WTC11 (cell line): ENCODE measurements at regions not wholly inside any gene's neighbourhood (a gene's known extent, or its start where the extent isn't known, plus 50 kb on each side); places are given as distances from the start of the nearest gene placed in this dataset.

Experiments
- ATAC-seq: fragments of 200-7000 bp; cut with Tn5 transposase; 2 replicates; pipeline ENCODE4 v1.10.0; 2021; ENCODE audit warnings: mild to moderate bottlenecking, moderate library complexity
- CTCF ChIA-PET: fragments of 300-600 bp; sonication (Branson Sonifier 250); formaldehyde crosslinking; loops from one replicate; lab custom pipeline; 2021; ENCODE audit warnings: antibody characterized with exemption; lab: Charles Lee
- POLR2A ChIA-PET: fragments of 350-600 bp; sonication (Branson Sonifier 250); formaldehyde crosslinking; loops from one replicate; lab custom pipeline; 2021; ENCODE audit warnings: antibody characterized with exemption; lab: Charles Lee
- DNase-seq: peaks from one replicate; pipeline ENCODE4 v3.0.0; 2021; ENCODE audit warnings: low spot score
- H3K27ac Mint-ChIP-seq: 2 replicates; pipeline ENCODE4 v1.8.0; 2021; ENCODE audit warnings: mixed read lengths
- H3K27me3 Mint-ChIP-seq: 2 replicates; pipeline ENCODE4 v1.8.0; 2021; ENCODE audit warnings: low read depth, mild to moderate bottlenecking, moderate library complexity, mixed read lengths
- H3K36me3 Mint-ChIP-seq: 2 replicates; pipeline ENCODE4 v1.8.0; 2021; ENCODE audit warnings: mixed read lengths
- H3K4me1 Mint-ChIP-seq: 2 replicates; pipeline ENCODE4 v1.8.0; 2022; ENCODE audit warnings: mixed read lengths
- H3K4me3 Mint-ChIP-seq: 2 replicates; pipeline ENCODE4 v1.8.0; 2021; ENCODE audit warnings: mild to moderate bottlenecking, moderate library complexity, mixed read lengths
- H3K9me3 Mint-ChIP-seq: 2 replicates; pipeline ENCODE4 v1.8.0; 2021; ENCODE audit warnings: mixed read lengths
- CREB1 ChIP-seq: sonication (generic); formaldehyde crosslinking; IDR thresholded peaks from 2 replicates; pipeline ENCODE4 v1.8.0; 2023; ENCODE audit warnings: mild to moderate bottlenecking, missing genetic modification reagents
- CREM ChIP-seq: sonication (generic); formaldehyde crosslinking; IDR thresholded peaks from 2 replicates; pipeline ENCODE4 v1.8.1; 2022; ENCODE audit warnings: mild to moderate bottlenecking, missing genetic modification reagents, moderate library complexity
- ELF4 ChIP-seq: sonication (generic); formaldehyde crosslinking; IDR thresholded peaks from 2 replicates; pipeline ENCODE4 v1.8.1; 2022; ENCODE audit warnings: low read depth, mild to moderate bottlenecking, moderate library complexity, missing genetic modification reagents
- FOXP1 ChIP-seq: sonication (generic); formaldehyde crosslinking; IDR thresholded peaks from 2 replicates; pipeline ENCODE4 v1.8.0; 2022; ENCODE audit warnings: missing genetic modification reagents, mild to moderate bottlenecking, moderate library complexity, borderline replicate concordance
- GABPB1 ChIP-seq: sonication (generic); formaldehyde crosslinking; IDR thresholded peaks from 2 replicates; pipeline ENCODE4 v1.8.1; 2023; ENCODE audit warnings: mild to moderate bottlenecking, missing genetic modification reagents
- HMGA2 ChIP-seq: fragments of 250-450 bp; sonication (Bioruptor Pico); IDR thresholded peaks from 2 replicates; pipeline ENCODE4 v1.4.0; 2021; ENCODE audit warnings: mild to moderate bottlenecking, moderate library complexity
- JAZF1 ChIP-seq: fragments of 250-450 bp; sonication (Bioruptor Pico); IDR thresholded peaks from 2 replicates; pipeline ENCODE4 v1.9.0; 2021; ENCODE audit warnings: moderate library complexity, mild to moderate bottlenecking, inconsistent platforms
- MYBL2 ChIP-seq: sonication (generic); formaldehyde crosslinking; IDR thresholded peaks from 2 replicates; pipeline ENCODE4 v1.8.1; 2023; ENCODE audit warnings: mild to moderate bottlenecking, moderate library complexity, missing genetic modification reagents
- NFE2L1 ChIP-seq: sonication (generic); formaldehyde crosslinking; IDR thresholded peaks from 2 replicates; pipeline ENCODE4 v1.8.1; 2023; ENCODE audit warnings: missing genetic modification reagents
- NR3C1 ChIP-seq: sonication (generic); formaldehyde crosslinking; conservative IDR thresholded peaks from 2 replicates; pipeline ENCODE4 v1.8.1; 2023; ENCODE audit warnings: low read depth, mild to moderate bottlenecking, missing genetic modification reagents
- OVOL2 ChIP-seq: fragments of 250-450 bp; sonication (Bioruptor Pico); IDR thresholded peaks from 2 replicates; pipeline ENCODE4 v1.9.0; 2021; ENCODE audit warnings: mild to moderate bottlenecking, borderline replicate concordance
- SMAD4 ChIP-seq: sonication (generic); formaldehyde crosslinking; IDR thresholded peaks from 2 replicates; pipeline ENCODE4 v1.8.0; 2022; ENCODE audit warnings: mild to moderate bottlenecking, missing genetic modification reagents
- TCF7 ChIP-seq: sonication (generic); formaldehyde crosslinking; IDR thresholded peaks from 2 replicates; pipeline ENCODE4 v1.8.0; 2022; ENCODE audit warnings: mild to moderate bottlenecking, low read depth, missing genetic modification reagents, moderate library complexity
- TEAD4 ChIP-seq: sonication (generic); formaldehyde crosslinking; IDR thresholded peaks from 2 replicates; pipeline ENCODE4 v1.8.0; 2022; ENCODE audit warnings: mild to moderate bottlenecking, missing genetic modification reagents
- ZNF317 ChIP-seq: sonication (generic); formaldehyde crosslinking; IDR thresholded peaks from 2 replicates; pipeline ENCODE4 v1.8.1; 2023; ENCODE audit warnings: low read depth, mild to moderate bottlenecking, moderate library complexity, missing genetic modification reagents, borderline replicate concordance
- TF ChIP-seq, protein P1 (sequence below): sonication (generic); formaldehyde crosslinking; IDR thresholded peaks from 2 replicates; pipeline ENCODE4 v1.8.1; 2022; ENCODE audit warnings: missing genetic modification reagents, borderline replicate concordance
- TF ChIP-seq, protein P2 (sequence below): sonication (generic); formaldehyde crosslinking; IDR thresholded peaks from 2 replicates; pipeline ENCODE4 v1.8.0; 2023; ENCODE audit warnings: mild to moderate bottlenecking, missing genetic modification reagents
- TF ChIP-seq, protein P3 (sequence below): sonication (generic); formaldehyde crosslinking; IDR thresholded peaks from 2 replicates; pipeline ENCODE4 v1.8.0; 2023; ENCODE audit warnings: missing genetic modification reagents
- TF ChIP-seq, protein P4 (sequence below): fragments of 200-600 bp; IDR thresholded peaks from 2 replicates; pipeline ENCODE4 v1.8.0; 2022; ENCODE audit warnings: antibody characterized with exemption
- TF ChIP-seq, protein P5 (sequence below): fragments of 250-450 bp; sonication (Bioruptor Pico); IDR thresholded peaks from 2 replicates; pipeline ENCODE4 v1.9.0; 2021; ENCODE audit warnings: moderate library complexity, mild to moderate bottlenecking, inconsistent platforms, borderline replicate concordance
- TF ChIP-seq, protein P6 (sequence below): sonication (generic); formaldehyde crosslinking; IDR thresholded peaks from 2 replicates; pipeline ENCODE4 v1.8.1; 2022; ENCODE audit warnings: mild to moderate bottlenecking, missing genetic modification reagents, moderate library complexity, borderline replicate concordance
- TF ChIP-seq, protein P7 (sequence below): sonication (generic); formaldehyde crosslinking; conservative IDR thresholded peaks from 2 replicates; pipeline ENCODE4 v1.8.1; 2023; ENCODE audit warnings: mild to moderate bottlenecking, low read depth, missing genetic modification reagents, moderate library complexity

DNA sequence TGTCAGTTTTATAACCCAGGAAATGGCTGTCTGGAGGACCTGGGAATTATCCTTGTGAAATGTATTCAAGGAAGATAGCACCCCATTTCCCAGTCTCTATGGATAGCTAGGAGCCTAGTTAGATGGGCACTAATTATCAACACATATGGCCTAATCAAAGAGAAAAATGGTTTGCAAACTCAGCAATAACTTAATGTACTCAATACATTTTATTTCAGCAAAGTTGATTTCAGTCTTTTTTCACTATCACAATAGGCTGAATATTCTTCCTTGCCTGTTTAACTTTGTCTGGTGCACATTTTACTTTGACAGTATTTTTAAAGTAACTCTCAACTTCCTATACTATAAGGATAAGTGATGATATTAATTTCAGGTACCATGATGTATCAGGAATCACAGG is 756.3 kb downstream of the CCDC85A start:
- Mint-ChIP-seq H3K4me3 (no peak overlapping the region), H3K27ac (no peak overlapping the region), H3K27me3 (no peaks in the 10 kb centered on the region; the same call in 1 of the 2 replicates), H3K9me3 (no peaks in the 10 kb centered on the region), H3K4me1 (peaks cover 17% of the 10 kb centered on the region), H3K36me3 (no peaks in the 10 kb centered on the region)
- ChIA-PET POLR2A (no interaction called here), CTCF (no interaction called here)
- DNase-seq (no peak), ATAC-seq (no peak)
- TF ChIP-seq FOXP1 (no peak), TEAD4 (no peak), TCF7 (CRISPR knock-in tag) (no peak), NR3C1 (CRISPR knock-in tag) (no peak), ZNF317 (CRISPR knock-in tag) (no peak)
- TF ChIP-seq, protein P1, sequence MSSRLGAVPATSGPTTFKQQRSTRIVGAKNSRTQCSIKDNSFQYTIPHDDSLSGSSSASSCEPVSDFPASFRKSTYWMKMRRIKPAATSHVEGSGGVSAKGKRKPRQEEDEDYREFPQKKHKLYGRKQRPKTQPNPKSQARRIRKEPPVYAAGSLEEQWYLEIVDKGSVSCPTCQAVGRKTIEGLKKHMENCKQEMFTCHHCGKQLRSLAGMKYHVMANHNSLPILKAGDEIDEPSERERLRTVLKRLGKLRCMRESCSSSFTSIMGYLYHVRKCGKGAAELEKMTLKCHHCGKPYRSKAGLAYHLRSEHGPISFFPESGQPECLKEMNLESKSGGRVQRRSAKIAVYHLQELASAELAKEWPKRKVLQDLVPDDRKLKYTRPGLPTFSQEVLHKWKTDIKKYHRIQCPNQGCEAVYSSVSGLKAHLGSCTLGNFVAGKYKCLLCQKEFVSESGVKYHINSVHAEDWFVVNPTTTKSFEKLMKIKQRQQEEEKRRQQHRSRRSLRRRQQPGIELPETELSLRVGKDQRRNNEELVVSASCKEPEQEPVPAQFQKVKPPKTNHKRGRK (CRISPR knock-in tag) = no peak
- TF ChIP-seq, protein P2, sequence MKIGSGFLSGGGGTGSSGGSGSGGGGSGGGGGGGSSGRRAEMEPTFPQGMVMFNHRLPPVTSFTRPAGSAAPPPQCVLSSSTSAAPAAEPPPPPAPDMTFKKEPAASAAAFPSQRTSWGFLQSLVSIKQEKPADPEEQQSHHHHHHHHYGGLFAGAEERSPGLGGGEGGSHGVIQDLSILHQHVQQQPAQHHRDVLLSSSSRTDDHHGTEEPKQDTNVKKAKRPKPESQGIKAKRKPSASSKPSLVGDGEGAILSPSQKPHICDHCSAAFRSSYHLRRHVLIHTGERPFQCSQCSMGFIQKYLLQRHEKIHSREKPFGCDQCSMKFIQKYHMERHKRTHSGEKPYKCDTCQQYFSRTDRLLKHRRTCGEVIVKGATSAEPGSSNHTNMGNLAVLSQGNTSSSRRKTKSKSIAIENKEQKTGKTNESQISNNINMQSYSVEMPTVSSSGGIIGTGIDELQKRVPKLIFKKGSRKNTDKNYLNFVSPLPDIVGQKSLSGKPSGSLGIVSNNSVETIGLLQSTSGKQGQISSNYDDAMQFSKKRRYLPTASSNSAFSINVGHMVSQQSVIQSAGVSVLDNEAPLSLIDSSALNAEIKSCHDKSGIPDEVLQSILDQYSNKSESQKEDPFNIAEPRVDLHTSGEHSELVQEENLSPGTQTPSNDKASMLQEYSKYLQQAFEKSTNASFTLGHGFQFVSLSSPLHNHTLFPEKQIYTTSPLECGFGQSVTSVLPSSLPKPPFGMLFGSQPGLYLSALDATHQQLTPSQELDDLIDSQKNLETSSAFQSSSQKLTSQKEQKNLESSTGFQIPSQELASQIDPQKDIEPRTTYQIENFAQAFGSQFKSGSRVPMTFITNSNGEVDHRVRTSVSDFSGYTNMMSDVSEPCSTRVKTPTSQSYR (CRISPR knock-in tag) = no peak
- TF ChIP-seq, protein P3, sequence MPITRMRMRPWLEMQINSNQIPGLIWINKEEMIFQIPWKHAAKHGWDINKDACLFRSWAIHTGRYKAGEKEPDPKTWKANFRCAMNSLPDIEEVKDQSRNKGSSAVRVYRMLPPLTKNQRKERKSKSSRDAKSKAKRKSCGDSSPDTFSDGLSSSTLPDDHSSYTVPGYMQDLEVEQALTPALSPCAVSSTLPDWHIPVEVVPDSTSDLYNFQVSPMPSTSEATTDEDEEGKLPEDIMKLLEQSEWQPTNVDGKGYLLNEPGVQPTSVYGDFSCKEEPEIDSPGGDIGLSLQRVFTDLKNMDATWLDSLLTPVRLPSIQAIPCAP = no peak
- TF ChIP-seq, protein P4, sequence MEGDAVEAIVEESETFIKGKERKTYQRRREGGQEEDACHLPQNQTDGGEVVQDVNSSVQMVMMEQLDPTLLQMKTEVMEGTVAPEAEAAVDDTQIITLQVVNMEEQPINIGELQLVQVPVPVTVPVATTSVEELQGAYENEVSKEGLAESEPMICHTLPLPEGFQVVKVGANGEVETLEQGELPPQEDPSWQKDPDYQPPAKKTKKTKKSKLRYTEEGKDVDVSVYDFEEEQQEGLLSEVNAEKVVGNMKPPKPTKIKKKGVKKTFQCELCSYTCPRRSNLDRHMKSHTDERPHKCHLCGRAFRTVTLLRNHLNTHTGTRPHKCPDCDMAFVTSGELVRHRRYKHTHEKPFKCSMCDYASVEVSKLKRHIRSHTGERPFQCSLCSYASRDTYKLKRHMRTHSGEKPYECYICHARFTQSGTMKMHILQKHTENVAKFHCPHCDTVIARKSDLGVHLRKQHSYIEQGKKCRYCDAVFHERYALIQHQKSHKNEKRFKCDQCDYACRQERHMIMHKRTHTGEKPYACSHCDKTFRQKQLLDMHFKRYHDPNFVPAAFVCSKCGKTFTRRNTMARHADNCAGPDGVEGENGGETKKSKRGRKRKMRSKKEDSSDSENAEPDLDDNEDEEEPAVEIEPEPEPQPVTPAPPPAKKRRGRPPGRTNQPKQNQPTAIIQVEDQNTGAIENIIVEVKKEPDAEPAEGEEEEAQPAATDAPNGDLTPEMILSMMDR = no peak

DNA sequence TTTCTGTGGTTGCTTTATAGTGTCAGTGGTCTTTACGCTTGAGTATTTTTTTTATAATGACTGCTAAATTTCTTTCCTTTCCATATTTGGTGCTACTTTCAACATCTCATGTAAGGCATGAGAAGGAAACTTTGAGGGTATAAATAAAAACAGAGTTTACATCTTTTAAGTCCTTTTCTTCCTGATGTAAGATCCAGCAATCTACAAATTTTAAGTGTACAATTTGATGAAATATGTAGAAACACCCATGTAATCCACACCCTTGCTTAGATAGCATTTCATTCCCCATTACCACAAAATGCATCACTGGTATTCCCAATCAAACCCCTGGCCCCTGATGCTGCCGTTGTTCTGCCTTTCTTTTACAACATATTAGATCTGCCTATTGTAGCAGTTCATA is 769.1 kb downstream of the CCDC85A start:
- ChIA-PET POLR2A (no interaction called here), CTCF (no interaction called here)
- no peak for DNase-seq
- Mint-ChIP-seq H3K27ac (no peak overlapping the region), H3K36me3 (peaks cover 12% of the 10 kb centered on the region), H3K4me3 (no peak overlapping the region), H3K9me3 (peaks cover 21% of the 10 kb centered on the region), H3K4me1 (no peaks in the 10 kb centered on the region), H3K27me3 (no peaks in the 10 kb centered on the region)
- ATAC-seq = no peak
- TF ChIP-seq CREB1 (CRISPR knock-in tag) = no peak
- TF ChIP-seq JAZF1 (CRISPR knock-in tag) = no peak
- no peak for TF ChIP-seq MYBL2 (CRISPR knock-in tag)
- TF ChIP-seq, protein P4 = no peak
- no peak for TF ChIP-seq OVOL2 (CRISPR knock-in tag)
- TF ChIP-seq, protein P5, sequence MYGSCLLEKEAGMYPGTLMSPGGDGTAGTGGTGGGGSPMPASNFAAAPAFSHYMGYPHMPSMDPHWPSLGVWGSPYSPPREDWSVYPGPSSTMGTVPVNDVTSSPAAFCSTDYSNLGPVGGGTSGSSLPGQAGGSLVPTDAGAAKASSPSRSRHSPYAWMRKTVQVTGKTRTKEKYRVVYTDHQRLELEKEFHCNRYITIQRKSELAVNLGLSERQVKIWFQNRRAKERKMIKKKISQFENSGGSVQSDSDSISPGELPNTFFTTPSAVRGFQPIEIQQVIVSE = no peak
- TF ChIP-seq, protein P6, sequence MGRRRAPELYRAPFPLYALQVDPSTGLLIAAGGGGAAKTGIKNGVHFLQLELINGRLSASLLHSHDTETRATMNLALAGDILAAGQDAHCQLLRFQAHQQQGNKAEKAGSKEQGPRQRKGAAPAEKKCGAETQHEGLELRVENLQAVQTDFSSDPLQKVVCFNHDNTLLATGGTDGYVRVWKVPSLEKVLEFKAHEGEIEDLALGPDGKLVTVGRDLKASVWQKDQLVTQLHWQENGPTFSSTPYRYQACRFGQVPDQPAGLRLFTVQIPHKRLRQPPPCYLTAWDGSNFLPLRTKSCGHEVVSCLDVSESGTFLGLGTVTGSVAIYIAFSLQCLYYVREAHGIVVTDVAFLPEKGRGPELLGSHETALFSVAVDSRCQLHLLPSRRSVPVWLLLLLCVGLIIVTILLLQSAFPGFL = no peak
- TF ChIP-seq NFE2L1 (CRISPR knock-in tag) = no peak
- no peak for TF ChIP-seq ELF4 (CRISPR knock-in tag)
- TF ChIP-seq CREM (CRISPR knock-in tag) = no peak
- no peak for TF ChIP-seq SMAD4 (CRISPR knock-in tag)
- TF ChIP-seq, protein P7, sequence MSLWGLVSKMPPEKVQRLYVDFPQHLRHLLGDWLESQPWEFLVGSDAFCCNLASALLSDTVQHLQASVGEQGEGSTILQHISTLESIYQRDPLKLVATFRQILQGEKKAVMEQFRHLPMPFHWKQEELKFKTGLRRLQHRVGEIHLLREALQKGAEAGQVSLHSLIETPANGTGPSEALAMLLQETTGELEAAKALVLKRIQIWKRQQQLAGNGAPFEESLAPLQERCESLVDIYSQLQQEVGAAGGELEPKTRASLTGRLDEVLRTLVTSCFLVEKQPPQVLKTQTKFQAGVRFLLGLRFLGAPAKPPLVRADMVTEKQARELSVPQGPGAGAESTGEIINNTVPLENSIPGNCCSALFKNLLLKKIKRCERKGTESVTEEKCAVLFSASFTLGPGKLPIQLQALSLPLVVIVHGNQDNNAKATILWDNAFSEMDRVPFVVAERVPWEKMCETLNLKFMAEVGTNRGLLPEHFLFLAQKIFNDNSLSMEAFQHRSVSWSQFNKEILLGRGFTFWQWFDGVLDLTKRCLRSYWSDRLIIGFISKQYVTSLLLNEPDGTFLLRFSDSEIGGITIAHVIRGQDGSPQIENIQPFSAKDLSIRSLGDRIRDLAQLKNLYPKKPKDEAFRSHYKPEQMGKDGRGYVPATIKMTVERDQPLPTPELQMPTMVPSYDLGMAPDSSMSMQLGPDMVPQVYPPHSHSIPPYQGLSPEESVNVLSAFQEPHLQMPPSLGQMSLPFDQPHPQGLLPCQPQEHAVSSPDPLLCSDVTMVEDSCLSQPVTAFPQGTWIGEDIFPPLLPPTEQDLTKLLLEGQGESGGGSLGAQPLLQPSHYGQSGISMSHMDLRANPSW (CRISPR knock-in tag) = no peak
- TF ChIP-seq GABPB1 (CRISPR knock-in tag) = no peak
- TF ChIP-seq HMGA2 (CRISPR knock-in tag) = no peak
